Omental fat pad (tissue), 3 donors: ENCODE measurements at regions not wholly inside any gene's neighbourhood (a gene's known extent, or its start where the extent isn't known, plus 50 kb on each side); places are given as distances from the start of the nearest gene placed in this dataset.
"Not testable (repeated sequence)": the region's sequence is repeated elsewhere in the genome, so short reads cannot be mapped to it uniquely, and the experiment has no call there.

Source experiments
- ATAC-seq: fragments of 150-250 bp; one replicate; pipeline ENCODE4 v1.9.1; 2016; ENCODE audit warnings: mild to moderate bottlenecking, moderate library complexity; ENCODE audit not compliant: low FRiP score
- DNase-seq: peaks from one replicate; pipeline ENCODE4 v3.0.0-alpha.2; 2019; ENCODE audit warnings: low spot score
- TF ChIP-seq, protein P1 (sequence below), 3 donors: fragments of 450-650 bp; IDR thresholded peaks; one replicate each; pipeline ENCODE4 v1.5.1; 2016 to 2017; ENCODE audit warnings: antibody characterized with exemption in 3 of 3, mild to moderate bottlenecking in 3 of 3, moderate library complexity in 2 of 3

DNA sequence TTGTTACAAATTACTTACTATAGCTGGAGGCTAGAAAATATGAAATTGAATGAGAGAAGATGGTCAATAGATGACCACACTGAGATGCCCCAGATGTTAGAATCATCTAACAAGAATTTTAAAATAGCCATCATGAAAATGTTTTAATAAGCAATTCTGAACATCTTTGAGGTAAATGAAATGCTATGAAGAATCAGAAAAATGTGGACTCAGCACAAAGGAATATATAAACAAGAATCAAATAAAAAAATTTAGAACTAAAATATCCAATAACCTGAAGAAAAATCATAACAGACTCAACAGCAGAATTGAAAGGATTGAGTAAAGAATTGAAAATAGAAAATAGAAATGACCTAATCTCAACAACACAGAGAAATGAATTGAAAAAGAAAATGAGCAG is 248.5 kb downstream of the PRDM9 start:
- no peak for ATAC-seq
- TF ChIP-seq, protein P1, sequence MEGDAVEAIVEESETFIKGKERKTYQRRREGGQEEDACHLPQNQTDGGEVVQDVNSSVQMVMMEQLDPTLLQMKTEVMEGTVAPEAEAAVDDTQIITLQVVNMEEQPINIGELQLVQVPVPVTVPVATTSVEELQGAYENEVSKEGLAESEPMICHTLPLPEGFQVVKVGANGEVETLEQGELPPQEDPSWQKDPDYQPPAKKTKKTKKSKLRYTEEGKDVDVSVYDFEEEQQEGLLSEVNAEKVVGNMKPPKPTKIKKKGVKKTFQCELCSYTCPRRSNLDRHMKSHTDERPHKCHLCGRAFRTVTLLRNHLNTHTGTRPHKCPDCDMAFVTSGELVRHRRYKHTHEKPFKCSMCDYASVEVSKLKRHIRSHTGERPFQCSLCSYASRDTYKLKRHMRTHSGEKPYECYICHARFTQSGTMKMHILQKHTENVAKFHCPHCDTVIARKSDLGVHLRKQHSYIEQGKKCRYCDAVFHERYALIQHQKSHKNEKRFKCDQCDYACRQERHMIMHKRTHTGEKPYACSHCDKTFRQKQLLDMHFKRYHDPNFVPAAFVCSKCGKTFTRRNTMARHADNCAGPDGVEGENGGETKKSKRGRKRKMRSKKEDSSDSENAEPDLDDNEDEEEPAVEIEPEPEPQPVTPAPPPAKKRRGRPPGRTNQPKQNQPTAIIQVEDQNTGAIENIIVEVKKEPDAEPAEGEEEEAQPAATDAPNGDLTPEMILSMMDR (IDR thresholded peaks at IDR 0.05), result no peak
- DNase-seq, result no peak

DNA sequence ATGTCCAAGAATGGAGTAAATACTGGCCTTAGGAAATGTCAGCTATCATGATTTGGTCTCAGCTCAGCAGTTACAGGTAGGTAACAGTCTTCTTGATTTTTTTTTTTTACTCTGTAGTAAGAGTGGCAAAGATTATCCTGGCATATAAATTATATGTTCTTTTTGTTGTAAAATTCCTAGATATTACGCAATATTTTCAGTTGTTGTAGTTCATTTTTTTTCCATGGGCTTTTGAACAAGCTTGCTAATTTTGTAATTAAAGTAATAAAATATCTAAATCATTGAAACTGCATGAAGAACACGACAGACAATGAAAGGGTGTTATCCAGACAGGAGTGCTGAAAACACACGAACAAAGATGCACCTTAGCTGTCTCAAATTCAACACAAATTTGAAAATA is 249.4 kb downstream of the PRDM9 start:
- no peak for DNase-seq

DNA sequence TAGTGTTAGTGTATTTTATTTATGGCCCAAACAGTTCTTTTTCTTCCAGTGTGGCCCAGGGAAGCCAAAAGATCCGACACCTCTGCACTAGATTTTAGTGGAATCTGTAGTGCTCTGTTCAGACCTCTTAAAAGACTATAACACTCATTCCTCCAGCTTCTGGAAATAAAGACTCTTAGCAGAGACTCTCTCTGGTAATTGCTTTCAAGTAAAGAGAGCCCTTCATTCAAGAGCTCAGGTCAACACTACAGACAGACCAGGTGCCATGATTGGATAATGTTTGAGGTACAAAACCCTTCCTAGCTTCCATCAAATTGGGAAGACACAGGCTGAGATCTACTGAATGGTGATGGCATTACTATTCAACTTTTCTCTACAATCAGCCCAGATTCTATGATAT is 255.8 kb downstream of the PRDM9 start:
- TF ChIP-seq, protein P1 (IDR thresholded peaks at IDR 0.05), result no peak
- DNase-seq (no peak), ATAC-seq (no peak)

More for the DNA sequence above, 249.4 kb downstream of the PRDM9 start:
- no peak for ATAC-seq
- TF ChIP-seq, protein P1 (IDR thresholded peaks at IDR 0.05), result no peak

DNA sequence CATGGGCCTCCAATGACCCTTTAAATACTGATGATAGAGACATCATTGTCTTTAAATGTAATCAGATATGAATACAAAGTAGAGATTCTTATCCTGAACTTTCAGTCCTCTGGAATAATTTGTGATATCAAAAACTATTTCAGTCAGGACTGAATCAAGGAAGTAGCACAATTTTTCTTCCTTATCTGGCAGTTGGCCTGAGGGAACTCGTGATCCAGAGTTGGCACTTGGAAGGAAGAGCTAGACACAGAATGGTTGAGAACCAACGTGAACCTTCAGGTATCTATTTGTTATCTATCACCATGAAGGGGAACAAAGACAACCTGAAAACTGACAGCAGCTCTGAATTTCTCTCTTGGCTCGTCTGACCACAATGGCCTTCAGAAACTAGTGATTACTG is 269.3 kb downstream of the PRDM9 start:
- ATAC-seq, result no peak
- TF ChIP-seq, protein P1 (IDR thresholded peaks at IDR 0.05), result no peak
- no peak for DNase-seq

DNA sequence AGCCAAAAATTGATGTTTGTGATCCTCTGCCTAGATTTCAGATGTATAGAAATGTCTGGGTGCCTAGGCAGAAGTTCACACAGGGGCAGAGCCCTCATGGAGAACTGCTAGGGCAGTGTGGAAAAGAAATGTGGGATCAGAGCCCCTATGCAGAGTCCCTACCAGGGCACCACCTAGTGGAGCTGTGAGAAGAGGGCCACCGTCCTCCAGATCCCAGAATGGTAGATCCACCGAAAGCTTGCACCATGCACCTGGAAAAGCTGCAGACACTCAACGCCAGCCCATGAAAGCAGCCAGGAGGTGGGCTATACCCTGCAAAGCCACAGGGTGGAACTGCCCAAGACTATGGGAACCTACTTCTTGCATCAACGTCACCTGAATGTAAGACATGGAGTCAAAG is 292.9 kb downstream of the PRDM9 start:
- not testable (repeated sequence) for DNase-seq, ATAC-seq

DNA sequence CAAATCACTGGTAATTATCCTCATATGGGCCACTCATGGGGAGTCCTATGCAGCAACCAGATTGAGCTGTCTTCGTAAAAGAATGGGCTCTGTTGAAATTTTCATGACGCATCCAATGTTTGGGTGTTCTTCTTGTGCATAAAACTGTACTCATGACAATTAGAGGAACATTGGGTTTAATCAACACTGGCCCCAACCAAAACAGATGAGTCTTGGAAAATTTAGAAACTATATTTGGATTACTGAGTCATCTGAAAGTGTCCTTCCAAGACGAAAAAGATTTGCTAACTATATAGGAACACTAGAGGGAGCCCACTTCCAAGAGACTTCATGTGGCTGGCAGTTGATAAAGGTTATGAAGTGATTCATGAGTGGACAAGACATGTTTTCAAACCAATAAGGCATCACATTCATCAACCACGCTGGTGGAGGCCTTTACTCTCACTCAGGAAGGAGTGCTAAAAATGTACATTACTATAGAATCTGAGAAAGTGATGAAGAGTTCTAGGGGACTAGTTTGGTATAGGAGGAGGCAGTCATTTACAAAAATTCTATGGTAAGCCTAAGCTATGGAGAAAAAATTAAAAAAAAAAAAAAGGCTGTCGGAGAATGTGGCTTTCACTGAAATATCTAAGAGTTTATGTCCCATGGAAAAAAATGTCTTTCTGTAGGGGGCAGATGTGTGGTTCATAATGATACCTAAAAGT is 313.5 kb downstream of the PRDM9 start:
- DNase-seq, result no peak
- TF ChIP-seq, protein P1 (IDR thresholded peaks at IDR 0.05), result no peak
- peak; percentile 78 for ATAC-seq

DNA sequence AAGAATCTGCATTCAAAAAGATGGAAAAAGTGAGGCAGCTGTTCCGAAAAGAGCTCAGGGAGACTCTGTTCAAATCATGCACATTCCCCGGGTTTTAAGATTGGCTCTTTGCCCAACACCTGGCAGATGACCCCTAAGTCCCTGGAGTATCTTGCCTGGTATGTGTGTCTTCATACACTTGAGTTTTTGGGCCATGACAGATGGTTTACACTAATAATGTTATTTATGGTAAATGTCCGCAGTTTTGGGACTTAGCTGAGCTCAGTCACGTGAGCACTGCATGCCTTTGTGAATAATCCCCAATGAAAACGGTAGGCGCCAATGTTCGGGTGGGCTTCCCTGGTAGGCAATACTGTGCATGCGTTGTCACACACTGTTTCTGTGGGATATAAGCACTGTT is 316.1 kb downstream of the PRDM9 start:
- ATAC-seq (no peak), DNase-seq (no peak)
- TF ChIP-seq, protein P1 (IDR thresholded peaks at IDR 0.05), result no peak
